Fibroblast of pulmonary artery (primary cell): ENCODE measurements at regions not wholly inside any gene's neighbourhood (a gene's known extent, or its start where the extent isn't known, plus 50 kb on each side); places are given as distances from the start of the nearest gene placed in this dataset.

Experiments used
- DNase-seq: peaks from one replicate; pipeline ENCODE4 v3.0.0-alpha.2; 2010; ENCODE audit warnings: low read depth
- H3K4me3 ChIP-seq: replicated peaks from 2 replicates; pipeline ENCODE4 v1.5.1; 2011; ENCODE audit warnings: low read depth, mild to moderate bottlenecking, control low read depth, low read length, moderate library complexity
- TF ChIP-seq, protein P1 (sequence below): IDR thresholded peaks from 2 replicates; pipeline ENCODE4 v1.5.1; 2011; ENCODE audit warnings: mild to moderate bottlenecking, control low read depth, low read length, inconsistent platforms; ENCODE audit errors: missing control alignments

DNA sequence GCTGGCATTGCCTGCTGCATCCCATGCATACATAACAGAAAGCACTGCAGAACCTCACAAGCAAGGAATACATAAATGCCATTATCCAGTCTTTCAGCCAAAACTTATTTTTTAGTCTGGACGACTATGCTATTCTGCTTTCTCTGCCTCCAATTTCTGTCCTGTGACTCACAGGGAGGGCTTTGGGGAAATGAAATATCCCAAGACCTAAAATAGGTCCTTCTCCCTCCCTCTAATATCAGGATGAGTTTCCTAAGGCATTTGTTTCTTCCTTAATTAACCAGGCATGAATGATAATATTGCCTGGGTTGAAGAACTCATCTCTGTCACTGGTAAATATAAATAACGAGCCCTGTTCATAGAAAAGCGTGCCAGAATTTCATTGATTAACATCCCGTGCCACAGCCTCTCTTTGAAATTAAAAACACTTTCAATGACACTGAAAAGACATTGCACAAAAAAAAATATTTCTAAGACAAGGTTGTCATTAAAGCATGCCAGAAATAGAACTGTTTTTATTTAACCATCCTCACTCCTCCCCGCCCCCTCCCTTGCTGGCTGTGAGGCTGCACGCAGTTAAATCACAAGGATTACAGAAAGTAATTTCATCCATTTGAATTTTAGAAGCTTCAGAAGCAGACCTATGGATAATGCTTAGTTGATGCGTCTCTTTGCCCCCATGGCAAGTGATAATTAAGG lies 103.0 kb upstream of the ANKRD1 start:
- TF ChIP-seq, protein P1, sequence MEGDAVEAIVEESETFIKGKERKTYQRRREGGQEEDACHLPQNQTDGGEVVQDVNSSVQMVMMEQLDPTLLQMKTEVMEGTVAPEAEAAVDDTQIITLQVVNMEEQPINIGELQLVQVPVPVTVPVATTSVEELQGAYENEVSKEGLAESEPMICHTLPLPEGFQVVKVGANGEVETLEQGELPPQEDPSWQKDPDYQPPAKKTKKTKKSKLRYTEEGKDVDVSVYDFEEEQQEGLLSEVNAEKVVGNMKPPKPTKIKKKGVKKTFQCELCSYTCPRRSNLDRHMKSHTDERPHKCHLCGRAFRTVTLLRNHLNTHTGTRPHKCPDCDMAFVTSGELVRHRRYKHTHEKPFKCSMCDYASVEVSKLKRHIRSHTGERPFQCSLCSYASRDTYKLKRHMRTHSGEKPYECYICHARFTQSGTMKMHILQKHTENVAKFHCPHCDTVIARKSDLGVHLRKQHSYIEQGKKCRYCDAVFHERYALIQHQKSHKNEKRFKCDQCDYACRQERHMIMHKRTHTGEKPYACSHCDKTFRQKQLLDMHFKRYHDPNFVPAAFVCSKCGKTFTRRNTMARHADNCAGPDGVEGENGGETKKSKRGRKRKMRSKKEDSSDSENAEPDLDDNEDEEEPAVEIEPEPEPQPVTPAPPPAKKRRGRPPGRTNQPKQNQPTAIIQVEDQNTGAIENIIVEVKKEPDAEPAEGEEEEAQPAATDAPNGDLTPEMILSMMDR: no peak
- H3K4me3 ChIP-seq: no peak overlapping the region
- DNase-seq: no peak

DNA sequence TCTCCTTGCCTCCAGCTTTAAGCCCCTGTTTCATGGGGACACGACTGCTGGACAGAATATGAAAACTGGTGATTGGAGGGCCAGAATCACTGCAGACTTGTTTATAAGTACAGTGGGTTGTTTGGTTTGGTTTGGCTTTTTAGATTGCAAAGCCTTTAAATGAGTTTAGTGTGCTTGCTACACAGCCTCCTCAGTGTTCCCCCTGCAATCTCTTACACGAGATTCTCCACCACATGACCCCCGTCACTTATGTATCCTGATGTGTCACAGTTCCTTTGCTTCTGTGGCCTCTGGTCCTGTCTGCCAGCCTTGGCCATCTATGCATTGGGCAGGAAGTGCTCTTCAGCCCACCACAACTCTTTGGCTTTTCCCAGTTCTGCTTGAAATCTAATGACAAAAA lies 103.7 kb upstream of the ANKRD1 start:
- no peak for DNase-seq
- TF ChIP-seq, protein P1: no peak

DNA sequence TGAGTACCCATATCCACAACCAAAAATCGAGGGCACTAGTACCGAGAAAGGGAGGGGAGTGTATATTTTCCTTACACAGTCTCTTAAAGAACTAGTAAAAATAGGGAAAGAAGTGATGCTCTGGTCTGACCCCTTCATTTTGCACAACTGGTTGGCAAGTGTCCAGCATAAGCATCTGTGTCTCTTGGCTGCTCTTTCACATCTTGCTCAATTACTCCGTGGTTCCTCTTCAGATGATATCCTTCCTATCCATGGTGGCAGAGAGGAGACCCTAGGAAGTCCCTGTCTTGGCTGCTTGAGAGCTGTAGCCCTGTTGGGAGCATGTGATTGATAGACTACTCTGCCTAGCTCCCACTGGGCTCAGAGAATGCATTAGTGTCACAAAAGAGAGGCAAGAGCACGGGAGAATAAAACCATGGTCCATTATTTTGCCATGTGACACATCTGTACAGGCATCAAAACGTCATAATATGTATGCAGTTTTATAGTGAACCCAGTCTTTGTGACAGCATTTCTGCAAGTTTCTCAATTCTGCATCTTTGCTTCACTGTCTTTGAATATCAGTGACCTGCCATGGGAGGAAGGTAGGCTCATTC lies 111.8 kb upstream of the ANKRD1 start:
- DNase-seq: peak; percentile 74
- TF ChIP-seq, protein P1: no peak

More for the DNA sequence above, 103.7 kb upstream of the ANKRD1 start:
- no peak overlapping the region for H3K4me3 ChIP-seq

DNA sequence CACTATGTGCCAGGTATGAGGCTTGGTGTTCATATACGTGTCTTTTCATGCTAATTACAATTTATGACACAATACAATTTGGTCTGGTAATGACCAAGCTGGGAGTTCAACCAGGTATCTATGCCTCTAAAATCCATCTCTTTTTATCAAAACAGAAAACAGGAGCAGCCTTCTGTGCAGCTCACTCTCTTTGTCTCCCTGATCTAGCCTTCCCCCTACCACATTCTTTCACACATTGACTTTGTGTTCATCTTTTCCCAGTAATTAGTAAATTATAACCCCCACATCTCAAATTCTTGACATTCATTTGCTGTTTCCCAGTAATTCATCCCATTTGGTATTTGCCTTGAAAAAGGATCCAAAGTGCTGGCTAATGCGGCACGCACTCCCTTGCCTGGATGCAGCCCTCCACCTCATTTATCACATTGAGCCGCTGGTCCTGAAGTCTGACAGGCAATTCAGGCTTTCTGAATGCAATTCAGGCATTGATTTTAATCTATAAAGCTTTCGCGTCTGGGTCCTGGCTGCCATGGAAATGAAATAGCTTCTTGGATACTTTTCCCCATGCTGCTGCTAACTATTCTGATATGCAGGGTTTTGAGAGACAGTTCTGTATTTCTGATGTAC lies 112.5 kb upstream of the ANKRD1 start:
- TF ChIP-seq, protein P1: no peak
- no peak overlapping the region for H3K4me3 ChIP-seq
- DNase-seq: no peak

More for the DNA sequence above, 111.8 kb upstream of the ANKRD1 start:
- H3K4me3 ChIP-seq: no peak overlapping the region

DNA sequence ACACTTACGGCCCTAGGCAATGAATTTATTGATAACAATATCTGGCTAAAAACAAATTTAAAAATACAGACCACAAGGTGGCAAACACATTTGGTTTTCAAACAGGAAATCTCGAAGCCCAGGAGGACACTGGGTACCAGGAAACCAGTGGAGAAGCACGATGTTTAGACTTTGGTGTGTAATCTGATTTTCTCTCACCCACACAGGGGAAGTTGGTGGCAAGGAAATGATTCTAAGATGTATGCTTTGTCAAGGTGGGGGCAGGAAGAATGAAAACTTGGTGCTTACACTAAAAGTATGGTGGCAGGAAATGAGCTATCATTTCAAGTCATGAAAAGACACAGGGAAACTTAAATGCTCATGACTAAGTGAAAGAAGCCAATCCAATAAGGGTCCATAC lies 113.2 kb upstream of the ANKRD1 start:
- TF ChIP-seq, protein P1: no peak
- DNase-seq: no peak
- H3K4me3 ChIP-seq: no peak overlapping the region

DNA sequence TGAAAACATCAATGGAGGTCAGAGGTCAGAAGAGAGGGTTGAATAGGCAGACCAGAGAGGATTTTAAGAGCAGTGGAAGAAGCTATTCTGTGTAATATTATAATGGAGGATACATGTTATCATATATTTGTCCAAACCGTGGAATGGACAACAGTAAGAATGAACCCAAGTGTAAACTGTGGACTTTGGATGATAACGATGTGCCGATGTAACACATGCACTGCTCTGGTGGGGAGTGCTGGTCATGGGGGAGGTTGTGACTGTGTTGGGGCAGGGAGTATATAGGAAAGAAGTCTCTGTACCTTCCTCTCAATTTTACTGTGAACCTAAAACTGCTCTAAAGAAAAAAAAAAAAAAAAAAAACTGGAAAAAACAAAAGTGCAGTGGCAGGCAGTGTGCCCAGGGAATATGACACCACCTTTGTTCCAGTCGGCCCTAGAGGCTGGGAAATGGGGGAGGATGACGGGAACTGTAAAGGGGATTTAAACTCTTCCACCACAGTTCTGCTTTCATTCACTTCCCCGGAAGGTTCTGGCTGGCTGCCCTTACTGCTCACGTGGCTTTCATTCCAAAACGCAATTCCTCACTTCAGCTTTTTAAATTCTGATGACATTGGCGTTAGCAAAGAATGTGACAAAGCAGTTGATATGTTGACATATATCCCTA lies 113.7 kb upstream of the ANKRD1 start:
- DNase-seq: peak; percentile 94
- TF ChIP-seq, protein P1: no peak
- H3K4me3 ChIP-seq: no peak overlapping the region
